ENCODE measurements at regions not wholly inside any gene's neighbourhood (a gene's known extent, or its start where the extent isn't known, plus 50 kb on each side); places are given as distances from the start of the nearest gene placed in this dataset.

DNA sequence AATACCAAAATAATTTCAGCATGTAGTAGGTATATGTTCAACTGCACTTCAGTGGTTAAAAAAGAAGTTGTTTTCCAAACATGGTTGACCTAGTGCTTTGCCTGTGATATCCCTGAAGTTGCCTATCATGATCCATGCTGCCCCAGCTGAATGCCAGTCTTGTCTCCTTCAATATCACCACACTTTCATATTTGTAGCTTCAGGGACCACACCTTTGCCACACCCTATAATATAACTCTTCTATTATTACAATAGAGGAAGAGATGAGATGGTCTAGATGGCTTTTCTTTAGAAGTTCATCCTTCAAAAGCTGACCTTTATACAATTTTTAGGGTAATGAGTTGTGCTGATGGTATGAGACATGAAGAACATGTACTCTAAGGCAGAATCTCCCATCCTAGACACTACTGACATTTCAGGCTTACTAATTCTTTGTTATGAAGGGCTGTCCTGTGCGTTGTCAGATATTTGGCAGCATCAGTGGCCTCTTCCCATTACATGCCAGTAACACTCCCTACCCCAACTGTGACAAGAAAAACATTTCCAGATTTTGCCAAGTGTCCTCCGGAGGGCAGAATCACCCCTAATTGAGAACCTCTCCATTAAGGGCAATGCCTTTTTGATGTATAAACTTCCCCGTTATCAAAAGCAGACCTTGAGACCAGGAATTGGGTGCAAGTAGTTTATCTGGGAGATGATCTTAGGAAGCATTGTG, 76.2 kb upstream of the PLCL2 start:
- no peaks in the 10 kb centered on the region for H3K9me3 ChIP-seq (ENCODE audit: control insufficient read depth, insufficient read depth, low read depth, low read length)
- H3K4me3 ChIP-seq (ENCODE audit: low read depth in 2 of 2, low read length in 2 of 2) = no peak overlapping the region
- POLR2A ChIA-PET = no interaction called here
- in situ Hi-C loops (cut with HindIII; ENCODE audit: low pct_unique_long_range_greater_than_20kb, low sequenced_read_pairs) (no loop called here), intact Hi-C loops (cut with micrococcal nuclease; ENCODE audit: unreplicated experiment) (no loop called here)
- TF ChIP-seq TCF7L2 (IDR thresholded peaks at IDR 0.05; ENCODE audit: low read depth, low read length) (no peak), SIN3A (IDR thresholded peaks at IDR 0.05; ENCODE audit: borderline replicate concordance, insufficient read depth, low read depth, low read length) (no peak), POLR2AphosphoS5 (IDR thresholded peaks at IDR 0.05; ENCODE audit: low read depth, low read length) (no peak)
- TF ChIP-seq, protein P1, sequence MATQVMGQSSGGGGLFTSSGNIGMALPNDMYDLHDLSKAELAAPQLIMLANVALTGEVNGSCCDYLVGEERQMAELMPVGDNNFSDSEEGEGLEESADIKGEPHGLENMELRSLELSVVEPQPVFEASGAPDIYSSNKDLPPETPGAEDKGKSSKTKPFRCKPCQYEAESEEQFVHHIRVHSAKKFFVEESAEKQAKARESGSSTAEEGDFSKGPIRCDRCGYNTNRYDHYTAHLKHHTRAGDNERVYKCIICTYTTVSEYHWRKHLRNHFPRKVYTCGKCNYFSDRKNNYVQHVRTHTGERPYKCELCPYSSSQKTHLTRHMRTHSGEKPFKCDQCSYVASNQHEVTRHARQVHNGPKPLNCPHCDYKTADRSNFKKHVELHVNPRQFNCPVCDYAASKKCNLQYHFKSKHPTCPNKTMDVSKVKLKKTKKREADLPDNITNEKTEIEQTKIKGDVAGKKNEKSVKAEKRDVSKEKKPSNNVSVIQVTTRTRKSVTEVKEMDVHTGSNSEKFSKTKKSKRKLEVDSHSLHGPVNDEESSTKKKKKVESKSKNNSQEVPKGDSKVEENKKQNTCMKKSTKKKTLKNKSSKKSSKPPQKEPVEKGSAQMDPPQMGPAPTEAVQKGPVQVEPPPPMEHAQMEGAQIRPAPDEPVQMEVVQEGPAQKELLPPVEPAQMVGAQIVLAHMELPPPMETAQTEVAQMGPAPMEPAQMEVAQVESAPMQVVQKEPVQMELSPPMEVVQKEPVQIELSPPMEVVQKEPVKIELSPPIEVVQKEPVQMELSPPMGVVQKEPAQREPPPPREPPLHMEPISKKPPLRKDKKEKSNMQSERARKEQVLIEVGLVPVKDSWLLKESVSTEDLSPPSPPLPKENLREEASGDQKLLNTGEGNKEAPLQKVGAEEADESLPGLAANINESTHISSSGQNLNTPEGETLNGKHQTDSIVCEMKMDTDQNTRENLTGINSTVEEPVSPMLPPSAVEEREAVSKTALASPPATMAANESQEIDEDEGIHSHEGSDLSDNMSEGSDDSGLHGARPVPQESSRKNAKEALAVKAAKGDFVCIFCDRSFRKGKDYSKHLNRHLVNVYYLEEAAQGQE (IDR thresholded peaks at IDR 0.05; ENCODE audit: insufficient read depth in 1 of 2, low read depth in 2 of 2, low read length in 1 of 2) = no peak
- TF ChIP-seq, protein P2, sequence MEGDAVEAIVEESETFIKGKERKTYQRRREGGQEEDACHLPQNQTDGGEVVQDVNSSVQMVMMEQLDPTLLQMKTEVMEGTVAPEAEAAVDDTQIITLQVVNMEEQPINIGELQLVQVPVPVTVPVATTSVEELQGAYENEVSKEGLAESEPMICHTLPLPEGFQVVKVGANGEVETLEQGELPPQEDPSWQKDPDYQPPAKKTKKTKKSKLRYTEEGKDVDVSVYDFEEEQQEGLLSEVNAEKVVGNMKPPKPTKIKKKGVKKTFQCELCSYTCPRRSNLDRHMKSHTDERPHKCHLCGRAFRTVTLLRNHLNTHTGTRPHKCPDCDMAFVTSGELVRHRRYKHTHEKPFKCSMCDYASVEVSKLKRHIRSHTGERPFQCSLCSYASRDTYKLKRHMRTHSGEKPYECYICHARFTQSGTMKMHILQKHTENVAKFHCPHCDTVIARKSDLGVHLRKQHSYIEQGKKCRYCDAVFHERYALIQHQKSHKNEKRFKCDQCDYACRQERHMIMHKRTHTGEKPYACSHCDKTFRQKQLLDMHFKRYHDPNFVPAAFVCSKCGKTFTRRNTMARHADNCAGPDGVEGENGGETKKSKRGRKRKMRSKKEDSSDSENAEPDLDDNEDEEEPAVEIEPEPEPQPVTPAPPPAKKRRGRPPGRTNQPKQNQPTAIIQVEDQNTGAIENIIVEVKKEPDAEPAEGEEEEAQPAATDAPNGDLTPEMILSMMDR (IDR thresholded peaks at IDR 0.05) = no peak
- CTCF ChIA-PET = no interaction called here
- H3K36me3 ChIP-seq (ENCODE audit: control insufficient read depth, insufficient read depth, low read length) = no peaks in the 10 kb centered on the region
- no peaks in the 10 kb centered on the region for H3K27me3 ChIP-seq (ENCODE audit: control insufficient read depth, insufficient read depth, low read length)
- DNase-seq (ENCODE audit: low read depth, low spot score) = no peak
- ATAC-seq = no peak
- no peaks in the 10 kb centered on the region for H3K4me1 ChIP-seq (ENCODE audit: control insufficient read depth, insufficient read depth, low read length)
- BruUV-seq (replicated peaks) = no TSS peak
- H3K27ac ChIP-seq (ENCODE audit: low read length) = no peak overlapping the region

DNA sequence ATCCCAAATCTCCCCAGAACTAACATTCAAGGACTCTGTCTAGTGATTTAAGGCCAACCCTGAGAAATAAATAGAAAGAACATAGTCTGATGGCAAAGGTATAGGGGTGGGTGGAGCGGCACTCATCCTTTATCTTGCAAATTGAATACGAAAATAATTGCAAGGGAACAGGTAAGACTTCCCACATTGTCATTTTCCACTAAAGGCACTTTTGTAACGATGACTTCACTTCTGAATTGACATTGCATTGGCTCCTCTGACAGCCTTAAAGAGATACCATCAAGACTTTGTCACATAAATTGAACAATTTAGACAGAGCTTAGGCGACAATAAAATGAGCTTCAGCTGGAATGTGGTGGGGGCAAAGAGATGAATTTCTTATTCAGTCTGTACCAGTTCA, 75.3 kb upstream of the PLCL2 start:
- ChIA-PET CTCF (no interaction called here), POLR2A (no interaction called here)
- no peak overlapping the region for H3K4me3 ChIP-seq (ENCODE audit: low read depth in 2 of 2, low read length in 2 of 2)
- DNase-seq (ENCODE audit: low read depth, low spot score) (no peak), ATAC-seq (no peak)
- BruUV-seq (replicated peaks) = no TSS peak
- H3K27ac ChIP-seq (ENCODE audit: low read length) = no peak overlapping the region
- intact Hi-C loops (cut with micrococcal nuclease; ENCODE audit: unreplicated experiment) (no loop called here), in situ Hi-C loops (cut with HindIII; ENCODE audit: low pct_unique_long_range_greater_than_20kb, low sequenced_read_pairs) (no loop called here)
- no peaks in the 10 kb centered on the region for H3K36me3 ChIP-seq (ENCODE audit: control insufficient read depth, insufficient read depth, low read length)
- no peaks in the 10 kb centered on the region for H3K4me1 ChIP-seq (ENCODE audit: control insufficient read depth, insufficient read depth, low read length)
- H3K27me3 ChIP-seq (ENCODE audit: control insufficient read depth, insufficient read depth, low read length) = no peaks in the 10 kb centered on the region
- no peaks in the 10 kb centered on the region for H3K9me3 ChIP-seq (ENCODE audit: control insufficient read depth, insufficient read depth, low read depth, low read length)
- TF ChIP-seq TCF7L2 (IDR thresholded peaks at IDR 0.05; ENCODE audit: low read depth, low read length) = no peak
- TF ChIP-seq, protein P1 (IDR thresholded peaks at IDR 0.05; ENCODE audit: insufficient read depth in 1 of 2, low read depth in 2 of 2, low read length in 1 of 2) = no peak
- TF ChIP-seq, protein P2 (IDR thresholded peaks at IDR 0.05) = no peak
- no peak for TF ChIP-seq SIN3A (IDR thresholded peaks at IDR 0.05; ENCODE audit: borderline replicate concordance, insufficient read depth, low read depth, low read length)
- no peak for TF ChIP-seq POLR2AphosphoS5 (IDR thresholded peaks at IDR 0.05; ENCODE audit: low read depth, low read length)

All from Panc1 (cell line).